DND-41 (cell line): ENCODE measurements at regions not wholly inside any gene's neighbourhood (a gene's known extent, or its start where the extent isn't known, plus 50 kb on each side); places are given as distances from the start of the nearest gene placed in this dataset.

ENCODE experiments used
- EZH2 ChIP-seq: IDR thresholded peaks from 3 replicates; pipeline ENCODE4 v1.6.1; 2012; ENCODE audit warnings: borderline replicate concordance, low read depth, mild to moderate bottlenecking, moderate library complexity, low read length, inconsistent platforms; ENCODE audit not compliant: severe bottlenecking
- TF ChIP-seq, protein P1 (sequence below): IDR thresholded peaks from 2 replicates; pipeline ENCODE4 v1.5.1; 2012; ENCODE audit warnings: borderline replicate concordance, low read length, moderate library complexity, mild to moderate bottlenecking; ENCODE audit not compliant: poor library complexity, severe bottlenecking; ENCODE audit errors: extremely low read depth

- TF ChIP-seq, protein P1, sequence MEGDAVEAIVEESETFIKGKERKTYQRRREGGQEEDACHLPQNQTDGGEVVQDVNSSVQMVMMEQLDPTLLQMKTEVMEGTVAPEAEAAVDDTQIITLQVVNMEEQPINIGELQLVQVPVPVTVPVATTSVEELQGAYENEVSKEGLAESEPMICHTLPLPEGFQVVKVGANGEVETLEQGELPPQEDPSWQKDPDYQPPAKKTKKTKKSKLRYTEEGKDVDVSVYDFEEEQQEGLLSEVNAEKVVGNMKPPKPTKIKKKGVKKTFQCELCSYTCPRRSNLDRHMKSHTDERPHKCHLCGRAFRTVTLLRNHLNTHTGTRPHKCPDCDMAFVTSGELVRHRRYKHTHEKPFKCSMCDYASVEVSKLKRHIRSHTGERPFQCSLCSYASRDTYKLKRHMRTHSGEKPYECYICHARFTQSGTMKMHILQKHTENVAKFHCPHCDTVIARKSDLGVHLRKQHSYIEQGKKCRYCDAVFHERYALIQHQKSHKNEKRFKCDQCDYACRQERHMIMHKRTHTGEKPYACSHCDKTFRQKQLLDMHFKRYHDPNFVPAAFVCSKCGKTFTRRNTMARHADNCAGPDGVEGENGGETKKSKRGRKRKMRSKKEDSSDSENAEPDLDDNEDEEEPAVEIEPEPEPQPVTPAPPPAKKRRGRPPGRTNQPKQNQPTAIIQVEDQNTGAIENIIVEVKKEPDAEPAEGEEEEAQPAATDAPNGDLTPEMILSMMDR, result no peak
- TF ChIP-seq EZH2, result no peak
These were observed 438.3 kb downstream of the RAB38 start for GRCh38 chr11:87736928-87737327.
